GM13976 (cell line): ENCODE measurements at regions not wholly inside any gene's neighbourhood (a gene's known extent, or its start where the extent isn't known, plus 50 kb on each side); places are given as distances from the start of the nearest gene placed in this dataset.

Experiments
- DNase-seq: peaks from one replicate; pipeline ENCODE4 v3.0.0; 2012; ENCODE audit warnings: low spot score
- CTCF ChIP-seq: IDR thresholded peaks from 2 replicates; pipeline ENCODE4 v1.5.1; 2012; ENCODE audit warnings: borderline replicate concordance, mild to moderate bottlenecking; ENCODE audit not compliant: insufficient read depth; ENCODE audit errors: extremely low read depth, missing control alignments, control extremely low read depth
- in situ Hi-C: fragments of 300-500 bp; cut with MboI; formaldehyde crosslinking; loops from one replicate; pipeline ENCODE4 v1.12.0; 2022; ENCODE audit warnings: low sequenced_read_pairs, mixed read lengths, inconsistent platforms; ENCODE audit not compliant: unreplicated experiment

- no peak for DNase-seq
- no peak for TF ChIP-seq CTCF
- in situ Hi-C loops, result no loop called here
Measured at GRCh38 chr2:192854031-192854430, 659.3 kb upstream of the TMEFF2 start.

GRCh38 chr2:192828947-192829346 lies 634.2 kb upstream of the TMEFF2 start:
- DNase-seq, result no peak
- no peak for TF ChIP-seq CTCF
- in situ Hi-C loops, result no loop called here

- no peak for TF ChIP-seq CTCF
- no peak for DNase-seq
- in situ Hi-C loops, result no loop called here
Measured at GRCh38 chr2:192828175-192828574, 633.4 kb upstream of the TMEFF2 start.

GRCh38 chr2:192827735-192828134 lies 633.0 kb upstream of the TMEFF2 start:
- in situ Hi-C loops, result no loop called here
- TF ChIP-seq CTCF, result no peak
- no peak for DNase-seq

- DNase-seq, result no peak
- in situ Hi-C loops, result no loop called here
- no peak for TF ChIP-seq CTCF
Measured at GRCh38 chr2:192814376-192814775, 619.6 kb upstream of the TMEFF2 start.

GRCh38 chr2:192813341-192813740 lies 618.6 kb upstream of the TMEFF2 start:
- in situ Hi-C loops, result no loop called here
- no peak for TF ChIP-seq CTCF
- no peak for DNase-seq

GRCh38 chr2:192809173-192809572 lies 614.4 kb upstream of the TMEFF2 start:
- no peak for DNase-seq
- no peak for TF ChIP-seq CTCF
- in situ Hi-C loops, result no loop called here
